ENCODE measurements at regions not wholly inside any gene's neighbourhood (a gene's known extent, or its start where the extent isn't known, plus 50 kb on each side); places are given as distances from the start of the nearest gene placed in this dataset.
"Not testable (repeated sequence)": the region's sequence is repeated elsewhere in the genome, so short reads cannot be mapped to it uniquely, and the experiment has no call there.

DNA sequence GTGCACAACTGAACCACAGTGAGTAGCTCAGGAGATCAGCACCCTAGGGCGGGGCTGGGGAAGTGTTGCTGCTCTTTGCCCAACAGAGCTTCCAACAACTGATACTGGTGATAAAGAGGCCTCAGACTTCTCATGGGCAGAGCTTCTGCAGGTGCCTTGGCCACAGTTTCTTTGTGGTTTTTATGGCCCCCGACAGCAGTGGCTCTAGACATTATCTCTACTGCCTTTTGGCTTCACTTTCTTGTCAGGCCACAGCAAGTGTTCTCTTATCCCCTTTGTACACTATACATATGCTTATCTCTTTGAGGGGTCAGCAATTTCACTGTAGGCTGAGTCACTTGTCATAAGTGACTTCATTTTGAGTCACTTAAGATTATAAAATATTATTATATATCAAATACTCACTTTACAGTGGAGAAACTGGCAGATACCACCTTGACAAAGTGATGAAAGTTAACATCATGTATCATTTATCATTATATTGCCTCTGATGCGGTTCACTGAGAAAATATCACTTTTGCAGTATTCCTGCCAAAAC, 90.9 kb upstream of the COX7C start:
- DNase-seq (ENCODE audit: low spot score): peak; percentile 67

DNA sequence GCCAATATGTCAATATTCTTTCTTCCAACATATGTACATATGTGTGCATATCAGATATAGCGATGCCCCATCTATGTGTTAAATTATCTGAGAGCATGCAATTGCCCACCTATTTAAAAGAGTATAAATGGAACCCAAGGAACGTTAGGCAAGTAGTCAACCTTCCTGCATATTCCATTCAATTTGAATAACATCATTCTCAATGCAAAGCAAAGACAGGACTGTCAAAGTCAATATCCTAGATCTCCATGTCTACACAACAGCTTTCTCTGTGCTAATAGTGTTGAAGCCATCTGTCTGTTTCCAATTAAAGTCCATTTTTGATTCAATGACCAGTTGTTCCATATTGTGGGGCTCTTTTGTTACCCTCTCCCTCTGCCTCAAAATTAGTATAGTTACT, 85.3 kb upstream of the COX7C start:
- DNase-seq (ENCODE audit: low spot score): no peak
- intact Hi-C loops (cut with DNase I): no loop called here

More for the DNA sequence above, 90.9 kb upstream of the COX7C start:
- intact Hi-C loops (cut with DNase I): loop anchor here in 1 of 2 donors (10.0 kb wide), 1 partner anchor 52 kb away; no protein-coding TSS in a partner anchor

DNA sequence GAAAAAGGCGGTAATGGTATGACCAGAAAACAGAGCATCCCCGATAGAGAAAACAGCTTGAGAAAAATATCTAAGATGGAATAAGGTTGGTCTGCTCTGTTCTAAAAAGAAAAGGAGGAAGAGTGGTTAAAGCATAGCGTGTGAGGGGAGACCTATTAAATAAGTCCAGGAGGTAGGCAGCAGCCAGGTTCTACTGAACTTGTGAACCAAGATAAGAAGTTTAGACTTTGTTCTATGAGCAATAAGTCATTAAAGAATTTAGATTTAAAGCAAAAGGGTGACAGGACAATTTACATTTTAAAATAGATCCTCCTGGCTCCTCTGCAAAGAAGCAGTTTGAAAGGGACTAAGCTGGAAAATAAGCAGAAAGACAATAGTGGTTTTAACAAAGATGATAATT, 81.3 kb upstream of the COX7C start:
- intact Hi-C loops (cut with DNase I): no loop called here
- no peak for DNase-seq (ENCODE audit: low spot score)

DNA sequence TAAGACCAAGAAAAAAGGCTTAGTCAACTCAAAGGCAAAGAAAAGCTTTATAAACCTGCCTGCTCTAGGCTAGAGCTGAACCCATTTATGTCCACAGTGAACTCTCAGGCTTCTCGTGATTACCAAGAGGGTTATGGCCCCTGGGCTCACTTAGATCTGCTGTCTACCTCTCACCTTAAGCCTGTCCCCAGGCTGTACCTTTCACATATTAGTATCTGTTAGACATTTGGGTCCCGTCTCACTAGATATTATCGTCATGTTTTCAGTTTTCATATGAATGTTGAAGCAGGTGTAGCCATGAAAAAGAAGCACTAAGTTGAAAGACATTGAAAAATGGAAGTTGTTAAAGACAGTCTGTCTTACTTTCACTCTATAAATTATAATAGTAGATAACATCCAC, 75.2 kb upstream of the COX7C start:
- intact Hi-C loops (cut with DNase I): no loop called here
- DNase-seq (ENCODE audit: low spot score): no peak

DNA sequence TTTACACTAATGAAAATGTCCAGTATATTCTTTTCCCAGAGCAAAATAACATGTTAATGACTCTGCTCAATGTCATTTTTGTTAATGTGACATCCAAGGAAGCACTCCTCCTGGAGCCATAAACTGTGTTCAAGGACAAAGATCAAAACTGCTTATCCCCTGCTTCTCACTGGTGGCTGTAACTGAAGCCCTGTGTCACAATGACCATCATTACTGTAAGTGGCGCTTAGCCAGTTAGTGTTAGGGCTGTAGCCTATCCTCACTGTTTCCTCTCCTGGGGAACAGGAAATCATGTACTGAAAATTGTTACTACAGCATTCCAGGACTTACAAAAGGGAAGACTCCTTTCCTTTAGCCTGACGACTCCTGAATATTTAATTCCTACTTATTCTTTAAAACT, 71.7 kb upstream of the COX7C start:
- intact Hi-C loops (cut with DNase I): no loop called here
- DNase-seq (ENCODE audit: low spot score): no peak

DNA sequence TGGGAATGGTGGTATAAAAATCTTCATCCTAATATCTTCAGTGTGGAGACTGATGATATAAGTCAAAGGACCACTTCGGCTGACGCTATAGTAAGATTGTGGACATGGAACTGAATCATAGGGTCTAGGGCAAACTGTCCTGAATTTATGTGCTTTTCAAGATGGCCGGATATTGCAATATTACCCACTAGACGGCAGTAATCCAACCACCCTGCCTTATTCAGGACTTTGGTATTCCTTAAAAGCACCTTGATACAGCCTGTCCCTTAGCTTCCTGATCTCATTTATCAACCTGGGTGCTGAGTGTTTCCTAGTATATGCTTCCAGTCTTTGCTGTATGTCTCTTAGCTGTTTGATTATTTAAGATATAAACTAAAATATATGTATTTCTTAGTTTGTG, 71.2 kb upstream of the COX7C start:
- no peak for DNase-seq (ENCODE audit: low spot score)
- intact Hi-C loops (cut with DNase I): no loop called here

DNA sequence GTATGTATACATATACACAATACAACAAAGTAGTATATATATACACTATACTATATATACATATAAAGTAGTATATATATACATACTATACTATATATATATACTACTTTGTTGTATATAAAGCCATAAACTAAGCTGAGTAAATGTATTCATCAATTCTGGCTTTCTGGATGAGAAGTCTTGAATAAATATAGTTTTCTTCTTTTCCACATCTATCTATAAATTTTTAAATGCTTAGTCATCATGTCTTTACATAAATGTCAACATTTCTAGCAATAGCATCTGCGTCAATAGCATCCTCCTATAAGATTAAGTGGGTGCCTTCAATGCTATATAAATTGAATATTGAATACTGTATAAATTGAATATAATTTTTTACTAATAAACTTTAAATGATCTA, 63.1 kb upstream of the COX7C start:
- no peak for DNase-seq (ENCODE audit: low spot score)
- intact Hi-C loops (cut with DNase I): no loop called here

DNA sequence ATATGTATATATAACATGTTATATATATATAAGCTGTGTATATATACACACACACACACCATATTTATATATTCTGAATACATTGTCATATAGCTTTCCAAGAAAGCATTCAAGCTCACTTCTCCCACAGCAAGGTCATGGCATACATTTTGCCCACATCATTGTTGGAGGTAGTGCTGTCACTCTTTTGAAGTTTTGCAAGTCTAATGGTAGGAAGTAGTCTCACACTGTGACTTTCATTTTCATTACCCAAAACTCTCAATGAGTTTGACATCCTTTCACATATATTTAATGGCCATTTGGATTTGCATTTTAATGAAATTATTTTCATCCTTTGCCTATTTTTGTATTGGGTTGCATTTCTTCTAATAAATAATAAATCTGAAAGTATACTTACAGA, 59.8 kb upstream of the COX7C start:
- intact Hi-C loops (cut with DNase I): no loop called here
- no peak for DNase-seq (ENCODE audit: low spot score)

DNA sequence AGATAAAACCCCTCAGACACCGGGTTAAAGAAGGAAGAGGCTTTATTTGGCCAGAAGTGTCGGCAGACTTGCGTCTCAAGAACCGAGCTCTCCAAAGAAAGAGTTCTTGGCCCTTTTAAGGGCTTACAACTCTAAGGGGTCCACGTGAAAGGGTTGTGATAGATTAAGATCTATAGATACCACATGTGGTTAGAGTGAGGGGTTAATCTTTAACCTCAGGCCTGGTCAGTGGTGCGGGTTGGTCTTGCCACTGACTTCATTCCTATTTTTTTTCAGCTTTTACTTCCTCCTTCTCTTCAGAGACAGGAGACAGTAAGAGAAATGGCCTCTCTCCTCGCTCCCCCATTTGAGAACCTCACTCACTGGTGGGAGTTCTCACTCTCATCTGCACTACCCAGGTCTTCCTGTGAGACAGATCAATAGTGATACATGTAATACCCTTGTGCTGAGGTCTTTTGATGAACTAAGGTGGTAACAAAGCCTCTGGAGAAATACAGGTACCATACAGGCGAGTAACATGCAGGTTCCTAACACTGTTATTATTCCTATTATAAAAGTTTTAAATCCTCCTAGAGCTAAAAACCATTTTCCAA, 52.4 kb upstream of the COX7C start:
- no peak for DNase-seq (ENCODE audit: low spot score)
- intact Hi-C loops (cut with DNase I): no loop called here

DNA sequence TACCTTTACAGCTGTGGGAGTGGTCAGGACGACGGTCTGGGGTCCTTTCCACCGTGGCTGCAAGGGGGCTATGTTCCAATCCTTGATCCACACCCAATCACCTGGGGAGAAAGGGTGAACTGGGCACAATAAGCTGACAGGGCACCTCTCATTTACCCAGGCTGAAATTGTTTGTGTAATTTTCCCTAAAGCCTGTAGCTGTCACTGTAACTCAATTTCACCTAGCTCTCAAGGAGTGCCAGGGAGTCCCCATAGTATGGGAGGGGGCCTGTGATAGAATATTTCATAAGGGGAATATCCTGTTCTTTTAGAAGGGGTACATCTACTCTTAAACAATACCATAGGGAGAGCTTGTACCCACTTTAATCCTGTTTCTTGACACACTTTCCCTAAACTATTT, 51.7 kb upstream of the COX7C start:
- intact Hi-C loops (cut with DNase I); DNase-seq (ENCODE audit: low spot score): not testable (repeated sequence)

Data from posterior vena cava (tissue), 2 donors.